DND-41 (cell line): ENCODE measurements at regions not wholly inside any gene's neighbourhood (a gene's known extent, or its start where the extent isn't known, plus 50 kb on each side); places are given as distances from the start of the nearest gene placed in this dataset.
A peak's percentile ranks its signal among the peaks of the same experiment; 100 is the strongest.

ENCODE experiments used
- ATAC-seq: fragments of 200-7000 bp; cut with Tn5 transposase; 3 replicates; pipeline ENCODE4 v1.9.1; 2021; ENCODE audit warnings: low read depth; ENCODE audit not compliant: insufficient read depth
- DNase-seq: peaks from one replicate; pipeline ENCODE4 v3.0.0-alpha.2; 2020
- H2AFZ ChIP-seq: 2 replicates; pipeline ENCODE4 v1.6.0; 2012; ENCODE audit warnings: low read depth, low read length
- H3K27ac ChIP-seq: 2 replicates; pipeline ENCODE4 v1.5.1; 2012; ENCODE audit warnings: low read length, inconsistent platforms
- H3K27me3 ChIP-seq: fragments of 200-600 bp; sonication (generic); 2 replicates; pipeline ENCODE4 v1.6.0; 2012; ENCODE audit warnings: low read length, mild to moderate bottlenecking, inconsistent platforms; ENCODE audit not compliant: insufficient read depth, poor library complexity
- H3K36me3 ChIP-seq: 2 replicates; pipeline ENCODE4 v1.5.1; 2012; ENCODE audit warnings: low read length, inconsistent platforms; ENCODE audit not compliant: insufficient read depth
- H3K4me1 ChIP-seq: 2 replicates; pipeline ENCODE4 v1.5.1; 2012; ENCODE audit warnings: mild to moderate bottlenecking, low read length; ENCODE audit not compliant: insufficient read depth
- H3K4me2 ChIP-seq: 2 replicates; pipeline ENCODE4 v1.6.0; 2012; ENCODE audit warnings: mild to moderate bottlenecking, moderate library complexity, low read length, inconsistent platforms; ENCODE audit not compliant: insufficient read depth
- H3K4me3 ChIP-seq, 2 experiments: fragments of 200-600 bp in 1 of 2; shearing (Covaris generic) in 1 of 2; 2 replicates each; pipeline ENCODE4 v1.5.1; 2012 to 2016; ENCODE audit warnings: inconsistent platforms in 2 of 2, low read length in 2 of 2, mild to moderate bottlenecking in 2 of 2, low read depth in 1 of 2, moderate library complexity in 1 of 2
- H3K79me2 ChIP-seq: 2 replicates; pipeline ENCODE4 v1.6.0; 2012; ENCODE audit warnings: low read length, inconsistent platforms; ENCODE audit not compliant: insufficient read depth
- H3K9ac ChIP-seq: 2 replicates; pipeline ENCODE4 v1.6.0; 2012; ENCODE audit warnings: low read depth, mild to moderate bottlenecking, inconsistent platforms, low read length, moderate library complexity
- H3K9me3 ChIP-seq: 2 replicates; pipeline ENCODE4 v1.5.1; 2012; ENCODE audit warnings: low read length, moderate library complexity, mild to moderate bottlenecking, inconsistent platforms; ENCODE audit not compliant: insufficient read depth, severe bottlenecking
- H4K20me1 ChIP-seq: 2 replicates; pipeline ENCODE4 v1.6.0; 2012; ENCODE audit warnings: low read length; ENCODE audit not compliant: insufficient read depth
- CTCF ChIP-seq: IDR thresholded peaks from 2 replicates; pipeline ENCODE4 v1.5.1; 2012; ENCODE audit warnings: borderline replicate concordance, low read length, moderate library complexity, mild to moderate bottlenecking; ENCODE audit not compliant: poor library complexity, severe bottlenecking; ENCODE audit errors: extremely low read depth
- EZH2 ChIP-seq: IDR thresholded peaks from 3 replicates; pipeline ENCODE4 v1.6.1; 2012; ENCODE audit warnings: borderline replicate concordance, low read depth, mild to moderate bottlenecking, moderate library complexity, low read length, inconsistent platforms; ENCODE audit not compliant: severe bottlenecking

- Histone ChIP-seq H3K79me2 (no peaks in the 10 kb centered on the region), H4K20me1 (no peaks in the 10 kb centered on the region), H3K36me3 (no peaks in the 10 kb centered on the region), H3K9me3 (no peaks in the 10 kb centered on the region), H3K27me3 (no peaks in the 10 kb centered on the region), H3K4me1 (no peaks in the 10 kb centered on the region), H3K9ac (no peak overlapping the region), H3K27ac (no peak overlapping the region), H2AFZ (no peak overlapping the region), H3K4me2 (no peak overlapping the region), H3K4me3 (no peak overlapping the region)
- no peak for DNase-seq
- TF ChIP-seq EZH2 (no peak), CTCF (peak; percentile 29)
- no peak for ATAC-seq
Measured at GRCh38 chr2:215553946-215554345, 118.1 kb upstream of the FN1 start.

GRCh38 chr2:215552144-215552580 is 116.3 kb upstream of the FN1 start:
- no peaks in the 10 kb centered on the region for H4K20me1 ChIP-seq
- H3K27me3 ChIP-seq = no peaks in the 10 kb centered on the region
- no peaks in the 10 kb centered on the region for H3K4me1 ChIP-seq
- H3K79me2 ChIP-seq = no peaks in the 10 kb centered on the region
- no peak overlapping the region for H3K4me2 ChIP-seq
- H2AFZ ChIP-seq = no peak overlapping the region
- ATAC-seq (no peak), DNase-seq (no peak)
- TF ChIP-seq EZH2 (no peak), CTCF (no peak)
- no peaks in the 10 kb centered on the region for H3K36me3 ChIP-seq
- no peaks in the 10 kb centered on the region for H3K9me3 ChIP-seq
- H3K27ac ChIP-seq = no peak overlapping the region
- H3K9ac ChIP-seq = no peak overlapping the region
- no peak overlapping the region for H3K4me3 ChIP-seq

DNA sequence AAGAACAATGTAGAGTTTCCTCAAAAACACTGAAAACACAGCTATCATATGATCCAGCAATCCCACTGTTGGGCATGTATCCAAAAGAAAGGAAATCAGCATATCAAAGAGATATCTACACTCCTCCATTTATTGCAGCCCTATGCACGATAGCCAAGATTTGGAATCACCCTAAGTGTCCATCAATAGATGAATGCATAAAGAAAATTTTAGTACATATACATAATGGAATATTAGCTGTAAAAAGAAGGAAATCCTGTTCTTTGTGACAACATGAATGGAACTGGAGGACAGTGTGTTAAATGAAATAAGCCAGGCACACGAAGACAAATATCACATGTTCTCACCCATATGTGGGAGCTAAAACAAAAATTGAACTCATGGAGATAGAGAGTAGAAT is 114.5 kb upstream of the FN1 start:
- H3K79me2 ChIP-seq = no peaks in the 10 kb centered on the region
- H3K27me3 ChIP-seq = no peaks in the 10 kb centered on the region
- no peaks in the 10 kb centered on the region for H3K36me3 ChIP-seq
- H3K9me3 ChIP-seq = no peaks in the 10 kb centered on the region
- no peak overlapping the region for H3K27ac ChIP-seq
- no peaks in the 10 kb centered on the region for H4K20me1 ChIP-seq
- H3K4me3 ChIP-seq = no peak overlapping the region
- H3K4me2 ChIP-seq = no peak overlapping the region
- no peaks in the 10 kb centered on the region for H3K4me1 ChIP-seq
- H3K9ac ChIP-seq = no peak overlapping the region
- no peak for ATAC-seq
- no peak overlapping the region for H2AFZ ChIP-seq
- DNase-seq = no peak
- TF ChIP-seq CTCF = no peak
- no peak for TF ChIP-seq EZH2

DNA sequence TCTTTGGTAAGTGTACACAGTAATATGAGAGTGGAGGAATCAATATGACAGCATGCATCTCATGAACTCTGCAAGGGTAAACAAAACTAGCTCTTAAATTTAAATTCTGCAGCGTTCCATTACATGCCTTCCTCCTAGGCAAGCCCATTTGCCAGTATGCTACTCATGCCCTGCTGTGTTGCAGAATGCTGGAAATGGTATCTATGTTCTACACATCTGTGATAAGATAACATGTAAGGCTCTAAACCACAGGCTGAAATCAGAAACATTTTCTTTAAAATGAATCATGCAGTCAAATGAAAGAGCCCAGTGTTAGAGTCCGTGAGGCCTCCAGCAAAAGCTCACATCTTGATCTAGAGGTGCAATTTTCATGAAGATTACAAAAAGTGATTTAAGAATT is 112.8 kb upstream of the FN1 start:
- no peaks in the 10 kb centered on the region for H3K4me1 ChIP-seq
- no peak overlapping the region for H3K9ac ChIP-seq
- no peak overlapping the region for H3K27ac ChIP-seq
- TF ChIP-seq EZH2 (no peak), CTCF (no peak)
- no peak overlapping the region for H3K4me2 ChIP-seq
- H3K79me2 ChIP-seq = no peaks in the 10 kb centered on the region
- ATAC-seq (no peak), DNase-seq (no peak)
- H3K27me3 ChIP-seq = no peaks in the 10 kb centered on the region
- H3K9me3 ChIP-seq = no peaks in the 10 kb centered on the region
- H3K4me3 ChIP-seq = no peak overlapping the region
- H2AFZ ChIP-seq = no peak overlapping the region
- no peaks in the 10 kb centered on the region for H4K20me1 ChIP-seq
- no peaks in the 10 kb centered on the region for H3K36me3 ChIP-seq
